ENCODE measurements at regions not wholly inside any gene's neighbourhood (a gene's known extent, or its start where the extent isn't known, plus 50 kb on each side); places are given as distances from the start of the nearest gene placed in this dataset.

DNA sequence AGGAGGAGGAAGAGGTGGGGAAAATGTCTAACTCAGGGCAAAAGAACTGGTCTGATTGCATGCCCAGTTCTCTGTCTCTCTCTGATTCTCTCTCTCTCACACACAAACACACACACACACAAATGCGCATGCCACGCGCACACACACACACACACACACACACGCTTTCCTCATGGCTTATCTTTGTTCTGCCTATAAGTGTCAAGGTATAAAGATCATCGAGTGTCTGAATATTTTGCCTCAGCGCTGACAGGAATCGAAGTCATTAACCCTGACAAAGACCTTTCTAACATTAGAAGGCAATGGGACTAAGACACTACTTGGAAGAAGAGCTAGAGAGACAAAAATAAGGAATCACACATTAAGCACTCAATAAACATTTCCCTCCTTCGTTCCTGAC, 497.1 kb upstream of the KLHL29 start:
- FAIRE-seq (no peak), DNase-seq (ENCODE audit: low spot score) (no peak), ATAC-seq (no peak)
- POLR2A ChIA-PET = no interaction called here
- in situ Hi-C loops (cut with HindIII; ENCODE audit: extremely low pct_ligation_motif_present, low pct_unique_long_range_greater_than_20kb) (no loop called here), intact Hi-C loops (cut with micrococcal nuclease; ENCODE audit: unreplicated experiment) (no loop called here)
- Histone ChIP-seq H4K20me1 (ENCODE audit: insufficient read depth, low read length) (no peaks in the 10 kb centered on the region), H2AFZ (ENCODE audit: low read length) (no peak overlapping the region), H3K4me3 (replicated peaks in 1 of 3; ENCODE audit: insufficient read depth in 1 of 3, low read depth in 2 of 3, low read length in 3 of 3) (no peak overlapping the region), H3K9me3 (ENCODE audit: low read length) (peaks cover 24% of the 10 kb centered on the region; the same call in 1 of the 2 replicates), H3K4me2 (ENCODE audit: low read depth, low read length) (no peak overlapping the region), H3K36me3 (replicated peaks in 1 of 2; ENCODE audit: control insufficient read depth in 1 of 2, insufficient read depth in 2 of 2, low read length in 2 of 2) (no peaks in the 10 kb centered on the region), H3K27me3 (ENCODE audit: control insufficient read depth in 1 of 2, insufficient read depth in 2 of 2, low read length in 2 of 2) (no peaks in the 10 kb centered on the region), H3K9ac (ENCODE audit: insufficient read depth, low read depth, low read length) (no peak overlapping the region), H3K27ac (ENCODE audit: extremely low read length, insufficient read depth, low read length) (no peak overlapping the region), H3K79me2 (ENCODE audit: insufficient read depth, low read length) (no peaks in the 10 kb centered on the region), H3K4me1 (ENCODE audit: insufficient read depth, low read length) (no peaks in the 10 kb centered on the region)
- no TSS peak for BruUV-seq (replicated peaks)
- 18% methylated on average over 8 of the region's 8 CpGs for WGBS (ENCODE audit: low lambda C conversion rate)
- CTCF ChIA-PET (ENCODE audit: low intra/inter-chr PET ratio, low total read pairs) = no interaction called here
- TF ChIP-seq GFI1 (CRISPR knock-in tag; IDR thresholded peaks at IDR 0.05; ENCODE audit: borderline replicate concordance) = no peak
- TF ChIP-seq NAIF1 (CRISPR knock-in tag; IDR thresholded peaks at IDR 0.05; ENCODE audit: borderline replicate concordance) = no peak
- no peak for TF ChIP-seq SMAD9 (CRISPR knock-in tag; IDR thresholded peaks at IDR 0.05)
- TF ChIP-seq, protein P1, sequence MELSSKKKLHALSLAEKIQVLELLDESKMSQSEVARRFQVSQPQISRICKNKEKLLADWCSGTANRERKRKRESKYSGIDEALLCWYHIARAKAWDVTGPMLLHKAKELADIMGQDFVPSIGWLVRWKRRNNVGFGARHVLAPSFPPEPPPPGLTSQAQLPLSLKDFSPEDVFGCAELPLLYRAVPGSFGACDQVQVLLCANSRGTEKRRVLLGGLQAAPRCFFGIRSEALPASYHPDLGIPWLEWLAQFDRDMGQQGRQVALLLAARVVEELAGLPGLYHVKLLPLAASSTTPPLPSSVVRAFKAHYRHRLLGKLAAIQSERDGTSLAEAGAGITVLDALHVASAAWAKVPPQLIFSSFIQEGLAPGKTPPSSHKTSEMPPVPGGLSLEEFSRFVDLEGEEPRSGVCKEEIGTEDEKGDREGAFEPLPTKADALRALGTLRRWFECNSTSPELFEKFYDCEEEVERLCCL (CRISPR knock-in tag; IDR thresholded peaks at IDR 0.05; ENCODE audit: borderline replicate concordance) = no peak
- TF ChIP-seq KDM5A (IDR thresholded peaks at IDR 0.05; ENCODE audit: borderline replicate concordance, low read length) = no peak
- no peak for TF ChIP-seq FOXJ3 (CRISPR knock-in tag; IDR thresholded peaks at IDR 0.05; ENCODE audit: borderline replicate concordance)
- no peak for TF ChIP-seq HIVEP1 (CRISPR knock-in tag; IDR thresholded peaks at IDR 0.05)
- no peak for TF ChIP-seq TCF12 (IDR thresholded peaks at IDR 0.05)
- TF ChIP-seq TCF12 (CRISPR knock-in tag; IDR thresholded peaks at IDR 0.05) = no peak
- TF ChIP-seq, protein P2, sequence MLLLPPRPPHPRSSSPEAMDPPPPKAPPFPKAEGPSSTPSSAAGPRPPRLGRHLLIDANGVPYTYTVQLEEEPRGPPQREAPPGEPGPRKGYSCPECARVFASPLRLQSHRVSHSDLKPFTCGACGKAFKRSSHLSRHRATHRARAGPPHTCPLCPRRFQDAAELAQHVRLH (CRISPR knock-in tag; IDR thresholded peaks at IDR 0.05; ENCODE audit: borderline replicate concordance, low read depth) = no peak
- TF ChIP-seq, protein P3, sequence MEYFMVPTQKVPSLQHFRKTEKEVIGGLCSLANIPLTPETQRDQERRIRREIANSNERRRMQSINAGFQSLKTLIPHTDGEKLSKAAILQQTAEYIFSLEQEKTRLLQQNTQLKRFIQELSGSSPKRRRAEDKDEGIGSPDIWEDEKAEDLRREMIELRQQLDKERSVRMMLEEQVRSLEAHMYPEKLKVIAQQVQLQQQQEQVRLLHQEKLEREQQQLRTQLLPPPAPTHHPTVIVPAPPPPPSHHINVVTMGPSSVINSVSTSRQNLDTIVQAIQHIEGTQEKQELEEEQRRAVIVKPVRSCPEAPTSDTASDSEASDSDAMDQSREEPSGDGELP (IDR thresholded peaks at IDR 0.05; ENCODE audit: borderline replicate concordance, low read depth) = no peak
- TF ChIP-seq SAP130 (CRISPR knock-in tag; IDR thresholded peaks at IDR 0.05; ENCODE audit: low read depth) = no peak
- no peak for TF ChIP-seq ELF1 (CRISPR knock-in tag; IDR thresholded peaks at IDR 0.05)
- no peak for TF ChIP-seq CHD2 (IDR thresholded peaks at IDR 0.05; ENCODE audit: low read depth, low read length)
- no peak for TF ChIP-seq BORCS8-MEF2B (CRISPR knock-in tag; IDR thresholded peaks at IDR 0.05)
- TF ChIP-seq SMAD1 (CRISPR knock-in tag; IDR thresholded peaks at IDR 0.05; ENCODE audit: borderline replicate concordance, low read depth) = no peak
- TF ChIP-seq ZNF792 (CRISPR knock-in tag; IDR thresholded peaks at IDR 0.05) = no peak
- TF ChIP-seq CHD4 (IDR thresholded peaks at IDR 0.05; ENCODE audit: borderline replicate concordance, low read length) = no peak
- no peak for TF ChIP-seq SOX5 (CRISPR knock-in tag; IDR thresholded peaks at IDR 0.05; ENCODE audit: borderline replicate concordance)
- TF ChIP-seq NBN (conservative IDR thresholded peaks at IDR 0.05) = no peak

Data from HepG2 (cell line).